GM23338 (cell line): ENCODE measurements at regions not wholly inside any gene's neighbourhood (a gene's known extent, or its start where the extent isn't known, plus 50 kb on each side); places are given as distances from the start of the nearest gene placed in this dataset.

Experiments
- ATAC-seq: fragments of 200-7000 bp; cut with Tn5 transposase; 3 replicates; pipeline ENCODE4 v1.9.1; 2020
- DNase-seq: peaks from one replicate; pipeline ENCODE4 v3.0.0-alpha.2; 2015; ENCODE audit warnings: low spot score
- H2AFZ ChIP-seq: fragments of 200-600 bp; sonication (generic); 2 replicates; pipeline ENCODE4 v1.8.0; 2016; ENCODE audit warnings: antibody characterized with exemption, mild to moderate bottlenecking, moderate library complexity
- H3F3A ChIP-seq: fragments of 200-600 bp; sonication (generic); replicated peaks from 2 replicates; pipeline ENCODE4 v1.8.0; 2017; ENCODE audit warnings: antibody characterized with exemption, mixed run types, low read depth
- H3K27ac ChIP-seq: fragments of 200-600 bp; sonication (generic); 2 replicates; pipeline ENCODE4 v1.6.1; 2016; ENCODE audit warnings: low read depth
- H3K27me3 ChIP-seq: fragments of 200-600 bp; sonication (generic); 2 replicates; pipeline ENCODE4 v1.8.0; 2016; ENCODE audit warnings: mild to moderate bottlenecking, mixed run types, moderate library complexity; ENCODE audit not compliant: insufficient read depth
- H3K36me3 ChIP-seq: fragments of 200-600 bp; sonication (generic); 2 replicates; pipeline ENCODE4 v1.8.0; 2016; ENCODE audit warnings: mild to moderate bottlenecking; ENCODE audit not compliant: insufficient read depth
- H3K4me1 ChIP-seq: fragments of 200-600 bp; sonication (generic); 2 replicates; pipeline ENCODE4 v1.8.0; 2016; ENCODE audit warnings: mild to moderate bottlenecking, moderate library complexity; ENCODE audit not compliant: insufficient read depth
- H3K4me2 ChIP-seq: fragments of 200-600 bp; sonication (generic); 2 replicates; pipeline ENCODE4 v1.7.1; 2017; ENCODE audit warnings: mixed run types
- H3K4me3 ChIP-seq: fragments of 200-600 bp; sonication (generic); 2 replicates; pipeline ENCODE4 v1.6.1; 2016; ENCODE audit warnings: mixed run types
- H3K79me2 ChIP-seq: fragments of 200-600 bp; sonication (generic); replicated peaks from 2 replicates; pipeline ENCODE4 v1.8.0; 2017; ENCODE audit warnings: mild to moderate bottlenecking; ENCODE audit not compliant: insufficient read depth
- H3K9me2 ChIP-seq: fragments of 200-600 bp; sonication (generic); 2 replicates; pipeline ENCODE4 v1.8.0; 2017; ENCODE audit not compliant: insufficient read depth
- H4K20me1 ChIP-seq: fragments of 200-600 bp; sonication (generic); replicated peaks from 2 replicates; pipeline ENCODE4 v1.8.0; 2017; ENCODE audit warnings: mild to moderate bottlenecking; ENCODE audit not compliant: insufficient read depth
- H3K27ac Mint-ChIP-seq: 2 replicates; pipeline ENCODE4 v1.8.0; 2020; ENCODE audit warnings: inconsistent platforms, mild to moderate bottlenecking, moderate library complexity, mixed read lengths
- H3K27me3 Mint-ChIP-seq: 3 replicates; pipeline ENCODE4 v1.8.0; 2022; ENCODE audit warnings: low read depth, mild to moderate bottlenecking, moderate library complexity, mixed read lengths, inconsistent platforms; ENCODE audit not compliant: insufficient read depth, poor library complexity
- H3K36me3 Mint-ChIP-seq: 3 replicates; pipeline ENCODE4 v1.8.0; 2021; ENCODE audit warnings: low read depth, mild to moderate bottlenecking, inconsistent platforms, moderate library complexity, mixed read lengths
- H3K4me1 Mint-ChIP-seq: 3 replicates; pipeline ENCODE4 v1.8.0; 2020; ENCODE audit warnings: mild to moderate bottlenecking, inconsistent platforms, mixed read lengths
- H3K4me3 Mint-ChIP-seq: 3 replicates; pipeline ENCODE4 v1.8.0; 2021; ENCODE audit warnings: moderate library complexity, mild to moderate bottlenecking, inconsistent platforms, mixed read lengths
- H3K9me3 Mint-ChIP-seq: 3 replicates; pipeline ENCODE4 v1.8.0; 2020; ENCODE audit warnings: moderate library complexity, mild to moderate bottlenecking, inconsistent platforms, mixed read lengths
- CREB1 ChIP-seq: fragments of 250-450 bp; sonication (Bioruptor Pico); IDR thresholded peaks from 2 replicates; pipeline ENCODE4 v1.5.0; 2020; ENCODE audit warnings: low read depth, mild to moderate bottlenecking, moderate library complexity
- CTCF ChIP-seq, 2 experiments: fragments of 200-600 bp in 1 of 2; sonication (generic) in 1 of 2; conservative IDR thresholded peaks; 2 replicates each; pipeline versions ENCODE4 v1.5.1 to v1.6.1; 2016 to 2017; ENCODE audit warnings: antibody characterized with exemption in 2 of 2, low read depth in 2 of 2, mild to moderate bottlenecking in 2 of 2, moderate library complexity in 1 of 2
- ETS1 ChIP-seq: IDR thresholded peaks from 2 replicates; pipeline ENCODE4 v1.6.1; 2016; ENCODE audit warnings: antibody characterized with exemption
- EZH2 ChIP-seq: fragments of 200-600 bp; sonication (generic); IDR thresholded peaks from one replicate; pipeline ENCODE4 v1.8.0; 2017; ENCODE audit warnings: antibody characterized with exemption, mild to moderate bottlenecking, low read depth; ENCODE audit not compliant: unreplicated experiment
- EZH2phosphoT487 ChIP-seq: fragments of 200-600 bp; sonication (generic); IDR thresholded peaks from one replicate; pipeline ENCODE4 v1.8.1; 2018; ENCODE audit warnings: antibody characterized with exemption; ENCODE audit not compliant: unreplicated experiment
- JUNB ChIP-seq: IDR thresholded peaks from one replicate; pipeline ENCODE4 v1.6.1; 2016; ENCODE audit warnings: antibody characterized with exemption; ENCODE audit not compliant: unreplicated experiment
- NANOG ChIP-seq: IDR thresholded peaks from 2 replicates; pipeline ENCODE4 v1.6.1; 2016; ENCODE audit warnings: antibody characterized with exemption, borderline replicate concordance
- POLR2AphosphoS5 ChIP-seq: IDR thresholded peaks from 2 replicates; pipeline ENCODE4 v1.6.1; 2016; ENCODE audit warnings: antibody characterized with exemption, low read depth
- REST ChIP-seq: IDR thresholded peaks from one replicate; pipeline ENCODE4 v1.6.1; 2018; ENCODE audit warnings: antibody characterized with exemption; ENCODE audit not compliant: unreplicated experiment
- STAT1 ChIP-seq: IDR thresholded peaks from one replicate; pipeline ENCODE4 v1.6.1; 2016; ENCODE audit warnings: antibody characterized with exemption; ENCODE audit not compliant: unreplicated experiment
- ZNF114 ChIP-seq: fragments of 250-450 bp; sonication (Bioruptor Pico); IDR thresholded peaks from 2 replicates; pipeline ENCODE4 v1.5.0; 2020; ENCODE audit warnings: mild to moderate bottlenecking, moderate library complexity
- ZNF331 ChIP-seq: fragments of 250-450 bp; sonication (Bioruptor Pico); IDR thresholded peaks from 2 replicates; pipeline ENCODE4 v1.5.0; 2020; ENCODE audit warnings: low read depth, mild to moderate bottlenecking, moderate library complexity
- ZNF462 ChIP-seq: fragments of 250-450 bp; sonication (Bioruptor Pico); IDR thresholded peaks from 2 replicates; pipeline ENCODE4 v1.5.0; 2020; ENCODE audit warnings: mild to moderate bottlenecking, moderate library complexity

- Histone ChIP-seq H3K36me3 (no peaks in the 10 kb centered on the region), H4K20me1 (no peaks in the 10 kb centered on the region), H3K27ac (no peak overlapping the region), H3K4me3 (no peak overlapping the region), H2AFZ (no peak overlapping the region), H3K79me2 (no peaks in the 10 kb centered on the region), H3K9me2 (no peaks in the 10 kb centered on the region), H3K4me2 (no peak overlapping the region), H3K4me1 (peaks cover 10% of the 10 kb centered on the region), H3K27me3 (no peaks in the 10 kb centered on the region), H3F3A (no peaks in the 10 kb centered on the region)
- Mint-ChIP-seq H3K4me1 (peaks cover 28% of the 10 kb centered on the region), H3K36me3 (no peaks in the 10 kb centered on the region), H3K27ac (no peak overlapping the region), H3K27me3 (peaks cover 1% of the 10 kb centered on the region), H3K4me3 (no peak overlapping the region), H3K9me3 (no peaks in the 10 kb centered on the region)
- ATAC-seq (no peak), DNase-seq (no peak)
- TF ChIP-seq NANOG (no peak), POLR2AphosphoS5 (no peak), EZH2 (no peak), REST (no peak), JUNB (no peak), ZNF114 (CRISPR knock-in tag) (no peak), ETS1 (no peak), EZH2phosphoT487 (no peak), ZNF462 (CRISPR knock-in tag) (no peak), CTCF (conservative IDR thresholded peaks at IDR 0.05; ENCODE audit: low read depth in 2 of 2) (no peak), STAT1 (no peak), CREB1 (no peak), ZNF331 (CRISPR knock-in tag) (no peak)
These were observed 715.5 kb downstream of the CETN3 start for GRCh38 chr5:89694026-89694550.
